Stimulated activated CD4-positive, alpha-beta T cell treated with anti-CD3 and anti-CD28 coated beads, Interleukin-1b, Interleukin-23, amount 100 ng/mL, for 24 hours (primary cell): ENCODE measurements at regions not wholly inside any gene's neighbourhood (a gene's known extent, or its start where the extent isn't known, plus 50 kb on each side); places are given as distances from the start of the nearest gene placed in this dataset.
"Not testable (repeated sequence)": the region's sequence is repeated elsewhere in the genome, so short reads cannot be mapped to it uniquely, and the experiment has no call there.

Experiments used
- DNase-seq, 4 experiments: peaks; one replicate each; pipeline ENCODE4 v3.0.0-alpha.2; 2020; ENCODE audit warnings: low read depth in 4 of 4, low spot score in 1 of 4

DNA sequence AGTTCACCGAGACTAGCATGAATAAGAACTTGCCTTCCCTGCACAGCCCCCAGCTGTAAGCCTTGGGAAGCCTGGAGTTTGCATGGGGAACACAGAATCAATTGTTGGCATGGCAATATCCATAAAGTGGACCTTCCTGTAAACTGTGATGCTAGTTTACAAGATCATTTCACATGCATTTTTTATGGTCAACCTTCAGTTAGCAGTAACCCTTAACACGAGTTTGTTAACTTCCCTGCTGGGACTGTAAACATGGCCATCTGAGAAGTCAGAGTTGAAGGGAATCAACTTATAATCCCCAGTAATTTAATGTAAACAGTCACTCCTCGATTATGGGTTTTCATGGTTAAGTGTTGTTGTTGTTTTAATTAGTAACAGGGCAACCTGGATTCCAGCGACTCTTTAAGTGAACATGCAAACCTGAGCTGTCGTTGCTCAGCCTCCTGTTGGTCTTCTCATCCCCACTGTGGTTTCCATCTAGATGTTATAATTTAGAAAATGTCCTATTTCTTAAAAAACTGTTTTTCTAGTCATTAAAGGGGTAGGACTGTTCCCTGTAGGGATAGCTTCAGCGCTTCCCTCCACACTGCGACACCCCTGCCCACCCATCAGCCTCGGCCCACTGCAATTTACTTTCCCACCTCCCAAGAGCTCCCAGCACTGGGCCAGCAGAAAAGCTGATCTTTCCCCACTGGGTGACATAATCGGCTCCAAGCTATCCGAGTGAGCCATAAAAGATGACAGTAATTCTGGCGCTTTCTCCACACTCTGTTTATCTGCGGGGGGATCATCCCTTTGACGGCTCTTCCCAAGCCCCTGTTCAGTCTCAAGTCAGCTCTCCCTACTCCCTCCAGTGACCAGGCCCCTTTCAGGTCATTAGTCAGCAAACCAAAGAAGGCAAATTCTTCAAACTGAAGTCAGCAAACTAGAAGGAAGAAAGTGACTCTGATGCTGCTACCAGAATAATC, 107.6 kb upstream of the IPO9 start:
- no peak for DNase-seq

DNA sequence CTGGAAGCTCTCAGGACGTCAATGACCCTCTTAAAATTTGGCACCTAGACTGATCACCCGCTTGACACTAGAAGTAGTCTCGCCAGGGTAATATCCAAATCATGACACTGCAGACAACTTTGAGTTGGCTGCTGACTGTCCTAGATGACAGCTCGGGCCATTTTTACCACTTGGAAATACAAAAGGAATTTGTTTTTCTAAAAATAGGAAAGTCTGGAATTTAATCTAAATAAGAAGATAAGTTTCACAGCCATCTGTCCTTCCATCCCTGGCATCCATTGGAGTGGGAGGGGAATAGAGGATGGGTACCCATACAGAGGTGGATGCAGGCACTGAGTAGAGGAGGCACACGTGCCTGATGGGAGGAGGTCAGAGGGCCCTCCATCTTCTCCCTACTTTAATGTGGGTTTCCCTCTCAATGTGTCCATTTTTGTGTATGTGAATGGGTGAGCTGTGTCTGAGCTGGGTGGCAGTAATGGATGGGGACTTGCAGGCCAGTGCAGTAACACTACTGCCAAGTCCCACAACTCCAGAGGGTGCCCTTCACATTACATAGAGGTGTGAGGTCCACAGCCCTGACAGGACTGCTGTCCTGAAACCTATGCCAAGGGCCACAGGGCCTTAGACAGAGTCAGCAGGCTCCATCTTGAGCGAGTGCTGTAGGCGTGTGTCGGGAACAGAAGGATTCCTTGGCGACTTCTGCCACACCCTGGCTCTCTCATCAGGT, 104.8 kb upstream of the IPO9 start:
- DNase-seq = no peak

DNA sequence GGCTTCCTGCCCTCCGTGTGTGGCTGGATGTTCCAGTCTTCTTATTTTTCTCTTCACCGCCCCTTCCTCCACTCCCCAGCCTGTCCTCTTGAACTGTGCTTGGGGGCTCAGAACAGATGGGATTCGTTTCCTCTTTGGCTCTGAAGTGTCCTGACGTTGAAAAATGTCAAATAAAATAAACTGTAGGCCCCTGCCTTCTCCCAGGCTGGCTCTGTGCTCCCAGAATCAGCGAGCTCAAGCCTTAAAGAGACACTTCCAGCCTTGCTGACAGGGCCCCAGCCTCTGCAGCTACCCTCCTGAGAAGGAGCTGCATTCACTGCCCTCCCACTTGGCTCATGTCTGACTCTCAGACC, 104.2 kb upstream of the IPO9 start:
- DNase-seq = no peak

DNA sequence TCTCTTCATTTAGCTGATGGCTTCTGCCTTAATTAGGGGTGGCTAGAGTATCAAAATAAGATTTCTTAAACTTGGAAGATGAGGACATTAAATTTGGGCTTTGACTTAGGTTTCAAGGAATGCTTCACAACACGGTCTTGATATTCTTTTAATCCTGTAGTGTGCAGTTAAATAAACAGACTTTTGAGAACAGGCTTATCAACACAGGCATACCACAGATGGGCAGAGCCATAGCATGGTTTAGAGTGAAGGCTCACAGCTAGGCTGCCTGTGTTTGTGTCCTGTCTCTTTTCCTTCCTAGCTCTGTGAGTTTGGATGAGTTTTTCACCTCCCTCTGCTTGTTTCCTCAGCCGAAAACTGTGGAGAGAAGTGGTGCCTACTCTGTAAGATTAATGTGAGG, 102.3 kb upstream of the IPO9 start:
- no peak for DNase-seq

DNA sequence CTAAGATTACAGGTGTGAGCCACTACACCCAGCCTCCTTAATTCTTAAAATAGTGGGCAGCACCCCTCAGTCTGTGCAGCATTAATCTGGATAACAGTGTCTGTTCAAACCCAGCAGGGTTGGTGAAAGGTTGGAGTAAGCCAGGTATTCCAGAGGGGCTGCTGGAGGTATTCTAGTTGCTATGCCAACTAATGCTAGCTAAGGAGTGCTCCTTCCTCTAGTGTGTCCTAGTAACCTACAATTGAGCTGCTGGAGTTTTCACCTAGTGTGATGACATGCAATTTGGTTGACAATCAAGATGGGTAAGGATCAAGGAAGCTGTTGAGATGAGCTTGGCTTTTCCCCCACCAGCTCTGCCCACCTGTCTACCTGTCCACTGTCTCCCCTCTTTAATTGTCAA, 100.2 kb upstream of the IPO9 start:
- DNase-seq = no peak

DNA sequence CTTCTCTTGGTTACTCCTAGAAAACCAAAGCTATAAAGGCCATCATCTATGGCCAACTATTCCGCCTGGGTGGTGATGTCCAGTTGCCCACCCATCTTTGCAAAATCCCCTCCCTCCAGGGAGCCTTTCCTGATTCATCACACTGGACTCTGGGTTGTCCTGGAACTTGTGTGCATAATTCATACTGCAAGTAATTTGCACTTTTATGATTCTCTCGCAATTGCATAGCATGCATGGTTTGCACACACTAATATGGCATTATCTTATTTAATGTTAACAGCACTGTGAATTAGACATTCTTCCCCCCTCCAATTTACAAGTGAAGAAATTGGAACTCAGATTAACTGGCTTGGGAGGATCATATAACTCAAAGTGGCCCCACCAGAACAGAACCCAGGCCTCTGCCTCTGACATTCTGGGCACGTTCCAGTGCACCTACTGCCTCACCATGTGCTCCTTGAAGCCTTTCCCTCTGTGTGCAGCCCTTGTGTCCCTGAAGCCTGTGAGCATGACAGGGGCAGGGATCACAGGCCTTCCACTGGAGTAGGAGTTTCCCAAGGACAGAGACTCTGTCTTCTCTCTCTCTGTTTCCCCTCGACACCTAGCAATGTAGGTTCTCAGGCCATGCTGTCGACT, 98.9 kb upstream of the IPO9 start:
- no peak for DNase-seq

DNA sequence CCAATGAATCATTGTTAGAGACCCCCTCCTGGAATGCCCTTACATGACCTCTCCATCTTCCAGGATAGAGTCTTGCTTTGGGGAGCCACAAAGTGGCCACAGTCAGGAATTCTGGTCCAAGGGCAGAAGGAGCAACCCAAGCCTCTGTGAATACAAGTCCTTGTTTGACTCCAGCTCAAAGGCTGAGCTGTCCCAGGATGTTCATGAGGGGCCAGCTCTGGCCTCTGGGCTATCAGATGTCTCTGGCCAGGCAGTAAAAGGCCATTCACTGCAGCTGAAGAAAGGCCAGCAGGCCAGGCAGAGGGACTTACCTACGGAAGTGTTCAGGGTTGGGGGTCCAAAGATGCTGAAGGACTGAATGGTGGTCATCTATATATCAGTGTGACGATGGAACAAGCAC, 98.3 kb upstream of the IPO9 start:
- DNase-seq = no peak

DNA sequence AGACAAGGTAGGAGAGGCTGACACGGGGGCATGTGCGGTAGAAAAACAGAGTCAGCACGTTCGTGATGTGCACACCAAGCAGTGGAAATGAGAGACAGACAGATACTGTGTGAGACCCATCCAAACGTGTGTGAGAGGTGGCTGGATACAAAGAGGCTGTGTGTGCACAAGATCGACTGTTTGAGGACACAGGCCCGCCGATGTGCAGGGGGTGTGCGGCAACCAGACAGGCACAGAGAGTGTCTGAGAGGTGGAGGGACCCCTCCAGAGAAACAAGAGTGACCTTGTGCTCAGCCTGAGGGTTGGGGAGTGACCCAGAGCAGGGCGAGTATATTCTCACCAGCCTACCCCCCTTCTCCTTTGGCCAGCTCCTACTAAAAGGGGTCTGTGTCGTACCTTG, 97.8 kb upstream of the IPO9 start:
- DNase-seq = no peak

DNA sequence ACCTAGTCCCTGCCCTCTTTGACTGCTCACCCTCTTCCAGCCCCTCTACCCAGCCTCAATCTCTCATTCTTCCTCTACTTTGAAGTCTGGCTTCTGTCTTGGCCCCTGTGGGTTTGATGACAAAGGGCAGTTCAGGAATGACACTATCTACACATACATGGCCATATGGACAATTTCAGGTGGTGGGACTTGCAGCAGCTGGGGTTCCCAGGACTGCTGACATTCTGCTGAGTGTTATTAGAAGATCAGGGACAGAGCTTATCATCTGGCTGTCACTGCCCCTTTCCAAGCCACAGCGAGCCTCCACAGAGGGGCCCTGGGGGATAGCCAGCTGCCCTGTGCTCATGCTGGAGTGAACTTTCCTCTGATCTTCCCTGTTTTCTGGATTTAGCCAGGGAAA, 97.4 kb upstream of the IPO9 start:
- no peak for DNase-seq

DNA sequence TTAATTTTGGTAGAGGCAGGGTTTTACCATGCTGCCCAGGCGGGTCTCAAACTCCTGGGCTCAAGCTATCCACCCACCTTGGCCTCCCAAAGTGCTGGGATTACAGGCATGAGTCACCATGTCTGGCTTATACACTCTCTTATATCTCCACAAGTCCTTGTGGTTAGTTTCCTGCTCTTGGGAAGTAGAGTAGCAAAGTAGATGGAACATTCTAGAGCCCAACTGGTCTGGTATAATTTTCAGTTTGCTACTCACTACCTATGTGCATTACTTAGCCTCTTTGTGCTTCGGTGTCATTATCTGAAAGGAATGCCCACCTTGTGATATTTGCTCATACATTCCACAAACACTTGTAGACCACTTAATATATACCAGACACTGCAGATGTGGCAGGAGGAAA, 96.6 kb upstream of the IPO9 start:
- DNase-seq = no peak

DNA sequence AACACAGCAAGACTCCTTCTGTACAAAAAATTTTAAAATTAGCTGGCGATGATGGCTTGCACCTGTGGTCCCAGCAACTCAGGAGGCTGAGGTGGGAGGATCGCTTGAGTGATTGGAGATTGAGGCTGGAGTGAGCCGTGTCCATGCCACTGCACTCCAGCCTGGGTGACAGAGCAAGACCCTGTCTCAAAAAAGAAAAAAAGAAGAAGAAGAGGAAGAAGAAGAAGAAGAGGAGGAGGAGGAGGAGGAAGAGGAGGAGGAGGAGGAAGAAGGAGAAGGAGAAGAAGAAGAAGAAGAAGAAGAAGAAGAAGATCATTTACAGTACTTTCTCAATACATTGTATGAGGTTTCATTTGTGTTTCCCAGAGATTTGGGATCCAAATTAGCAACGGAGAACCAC, 94.7 kb upstream of the IPO9 start:
- DNase-seq = not testable (repeated sequence)

DNA sequence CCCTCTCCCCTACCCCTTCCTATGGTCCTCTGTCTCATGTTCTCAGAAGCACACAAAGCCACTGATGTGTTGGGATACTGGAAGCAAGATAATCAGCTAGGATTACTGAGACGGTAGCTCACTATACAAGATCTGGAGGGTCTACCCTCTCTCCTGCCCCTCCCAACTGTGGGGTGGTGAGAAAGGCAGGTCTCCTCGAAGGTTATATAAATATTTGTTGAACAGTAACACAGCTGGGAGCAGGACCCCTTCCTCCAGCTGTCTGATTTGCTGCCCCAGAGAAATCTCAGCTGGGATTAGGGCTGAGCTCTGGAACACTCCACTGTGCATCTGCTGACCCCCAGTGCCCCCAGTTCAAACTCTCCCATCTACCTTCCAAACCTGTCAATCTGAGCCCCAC, 94.2 kb upstream of the IPO9 start:
- no peak for DNase-seq

DNA sequence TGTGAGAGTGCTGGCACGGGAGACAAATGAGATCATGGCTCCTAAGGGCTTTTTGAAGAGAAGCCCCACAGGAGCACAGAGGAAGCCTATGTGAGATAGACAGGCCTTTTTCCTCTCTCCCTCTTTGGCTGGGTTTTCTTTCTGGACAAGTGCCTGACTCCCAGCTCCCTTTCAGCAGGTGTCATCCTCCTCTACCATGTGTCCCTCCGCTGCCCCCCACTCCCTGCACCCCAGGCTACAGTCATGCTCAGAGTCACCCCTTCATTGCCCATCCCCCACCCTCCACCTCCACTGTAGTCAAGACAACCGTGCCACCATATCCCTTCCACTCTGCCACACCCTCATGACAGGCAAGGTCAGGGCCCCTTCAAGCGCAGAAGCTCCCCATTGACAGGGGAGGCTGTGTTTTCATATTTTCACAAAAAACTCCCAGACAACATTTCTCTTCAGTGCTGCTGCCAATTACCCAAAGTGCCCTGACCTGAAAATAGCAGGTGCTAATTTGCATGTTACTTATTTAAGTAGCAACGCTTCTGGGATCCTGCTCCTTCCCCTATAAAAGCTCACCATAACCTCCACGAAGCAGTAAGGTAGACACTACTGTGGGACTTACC, 92.1 kb upstream of the IPO9 start:
- no peak for DNase-seq

DNA sequence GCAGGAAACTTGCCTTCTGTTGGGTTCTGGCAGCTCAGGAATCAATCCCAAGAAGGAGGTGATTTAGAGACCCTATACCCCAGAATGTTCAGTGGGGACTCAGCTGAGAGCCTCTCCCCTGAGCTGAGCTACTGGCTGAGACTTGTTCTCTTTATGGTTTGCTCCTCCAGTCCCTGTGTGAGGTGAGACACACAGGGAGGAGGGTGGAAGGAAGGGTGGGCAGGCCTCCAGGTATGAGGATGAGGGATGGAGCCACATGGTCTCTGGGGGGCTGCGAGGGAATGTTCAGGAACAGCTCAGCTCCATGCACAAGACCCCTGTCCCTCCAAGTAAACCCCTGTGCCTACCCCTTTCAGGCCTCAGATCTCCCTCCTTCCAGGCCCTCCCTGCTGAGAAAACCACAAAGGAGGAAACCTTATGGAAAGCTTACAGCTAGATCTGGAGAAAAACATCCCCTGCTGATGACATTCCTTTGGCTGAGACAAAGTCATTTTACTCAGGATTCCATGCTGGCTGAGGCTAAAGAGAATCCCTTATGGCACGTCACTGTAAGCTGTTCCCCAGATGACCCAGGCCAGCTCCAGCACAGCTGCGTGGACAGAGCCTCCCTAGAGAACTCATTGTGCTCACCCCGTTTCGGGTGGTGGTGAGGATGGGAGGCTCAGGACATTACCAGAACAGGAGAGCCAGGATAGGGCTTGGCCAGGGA, 91.5 kb upstream of the IPO9 start:
- no peak for DNase-seq

DNA sequence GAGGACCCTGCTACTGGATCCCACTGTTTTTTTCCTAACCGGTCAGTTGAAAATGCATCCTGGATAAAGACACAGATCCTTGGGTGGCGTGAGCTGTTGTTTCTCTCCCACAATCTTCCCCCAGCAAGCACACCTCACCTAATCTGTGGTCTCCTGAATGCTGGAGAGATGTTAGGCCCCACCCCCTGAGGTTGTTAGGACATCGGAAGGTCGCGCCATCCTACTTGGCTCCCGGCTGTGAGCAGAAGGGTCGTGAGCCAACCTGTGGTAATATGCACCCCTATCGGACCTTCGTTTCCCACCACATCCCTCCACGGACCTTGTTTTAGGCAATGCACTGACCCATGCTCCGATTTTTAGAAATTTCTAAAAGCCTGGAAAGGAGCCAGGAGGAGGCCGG, 89.9 kb upstream of the IPO9 start:
- DNase-seq = no peak

DNA sequence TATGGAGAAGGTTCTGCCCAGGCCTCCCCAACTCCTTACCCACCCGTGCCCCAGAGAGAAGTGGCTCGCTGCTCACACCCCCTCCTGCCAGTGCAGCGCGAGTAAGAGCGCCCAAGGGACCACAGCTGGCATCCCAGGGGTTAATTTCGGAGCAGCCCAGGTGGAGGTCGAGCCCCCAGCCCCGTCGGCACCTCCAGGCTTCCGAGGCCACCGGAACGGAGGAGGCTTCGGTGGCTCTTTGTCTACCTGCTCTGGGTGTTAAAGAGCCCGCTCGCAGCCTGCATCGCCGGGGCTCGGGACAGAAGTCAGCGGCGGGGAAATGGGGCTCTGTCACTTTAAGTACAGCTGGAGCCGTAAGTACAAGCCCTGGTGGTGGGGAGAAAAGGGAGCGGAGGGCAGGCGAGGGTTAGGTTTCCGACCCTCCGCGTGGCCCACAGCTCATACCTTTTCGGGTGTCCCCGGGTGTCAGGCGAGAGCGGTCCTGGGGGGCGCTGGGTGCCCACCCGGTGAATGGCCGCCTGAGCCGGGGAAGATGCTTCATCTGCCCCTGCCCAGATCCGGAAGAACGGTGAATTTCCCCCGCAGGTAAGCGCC, 89.4 kb upstream of the IPO9 start:
- DNase-seq = peak; percentile 15 to 42 (median 34)

DNA sequence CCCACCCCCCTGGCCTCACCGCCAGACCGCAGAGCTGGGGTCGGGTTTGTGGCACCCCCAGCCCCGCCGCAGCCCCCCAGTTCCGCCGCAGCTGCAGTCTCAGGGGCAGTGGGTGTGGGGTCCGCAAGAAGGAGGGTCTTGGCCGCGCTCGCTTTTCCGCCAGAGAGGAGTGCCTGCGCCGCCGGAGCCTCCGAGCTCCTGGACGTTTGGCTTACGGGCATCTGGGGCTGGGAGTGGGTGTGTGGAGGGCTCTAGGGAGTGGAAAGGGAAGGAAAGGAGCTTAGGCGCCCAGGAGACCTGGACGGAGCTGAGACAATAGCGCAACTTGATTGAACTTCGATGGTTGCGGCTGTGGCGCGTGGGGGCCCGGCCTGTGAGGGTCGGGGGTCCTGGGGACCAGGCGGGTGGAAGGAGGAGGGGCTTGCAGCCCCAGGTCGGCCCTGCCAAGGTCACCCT, 88.8 kb upstream of the IPO9 start:
- DNase-seq = no peak

DNA sequence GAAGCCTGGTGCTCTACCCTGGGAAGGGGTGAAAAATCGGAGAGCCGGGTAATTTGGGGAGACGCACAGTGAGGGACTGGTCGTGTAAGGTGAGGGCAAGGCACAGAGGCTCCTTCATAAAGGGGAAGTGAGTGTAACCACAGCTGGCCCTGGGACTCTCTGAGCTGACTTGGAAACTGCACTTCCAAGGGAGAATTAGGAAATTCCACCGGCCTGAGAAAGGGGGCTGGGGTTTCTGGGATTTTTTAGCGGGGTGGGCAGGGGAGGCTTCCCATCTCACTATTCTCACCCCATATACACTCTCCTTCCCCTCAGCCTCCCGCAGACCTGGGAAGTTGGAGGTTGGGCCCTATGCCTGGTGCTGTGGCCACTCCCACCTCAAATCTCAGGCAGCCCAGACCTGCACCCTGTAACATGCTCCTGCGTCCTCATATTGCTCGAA, 88.3 kb upstream of the IPO9 start:
- no peak for DNase-seq

DNA sequence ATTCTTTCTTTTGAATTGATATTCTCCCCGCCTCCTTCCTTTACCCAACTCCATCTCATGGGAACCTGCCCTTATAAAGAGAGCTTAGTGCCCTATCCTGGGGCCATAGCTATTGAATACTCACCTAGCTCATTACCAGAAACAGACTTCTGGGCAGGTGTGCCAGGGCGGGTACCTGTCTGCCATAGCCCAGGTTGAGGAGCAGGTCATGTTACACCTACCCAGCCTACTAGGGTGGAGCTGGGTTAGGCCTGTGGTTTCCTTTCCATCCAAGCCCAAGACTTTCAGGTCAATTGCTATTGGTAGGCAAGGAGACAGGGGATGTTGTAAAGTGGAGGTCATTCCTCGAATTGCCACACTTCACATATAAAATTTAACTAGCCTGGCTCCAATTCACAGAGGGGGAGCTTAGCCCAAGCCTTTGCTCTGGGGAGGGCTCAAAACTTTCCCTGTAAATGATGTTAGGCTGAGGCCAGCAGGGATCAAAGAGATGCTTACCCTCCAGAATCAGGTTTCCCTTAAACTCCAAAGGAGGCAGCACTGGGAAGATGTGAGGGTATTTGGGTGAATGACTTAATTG, 87.1 kb upstream of the IPO9 start:
- no peak for DNase-seq

DNA sequence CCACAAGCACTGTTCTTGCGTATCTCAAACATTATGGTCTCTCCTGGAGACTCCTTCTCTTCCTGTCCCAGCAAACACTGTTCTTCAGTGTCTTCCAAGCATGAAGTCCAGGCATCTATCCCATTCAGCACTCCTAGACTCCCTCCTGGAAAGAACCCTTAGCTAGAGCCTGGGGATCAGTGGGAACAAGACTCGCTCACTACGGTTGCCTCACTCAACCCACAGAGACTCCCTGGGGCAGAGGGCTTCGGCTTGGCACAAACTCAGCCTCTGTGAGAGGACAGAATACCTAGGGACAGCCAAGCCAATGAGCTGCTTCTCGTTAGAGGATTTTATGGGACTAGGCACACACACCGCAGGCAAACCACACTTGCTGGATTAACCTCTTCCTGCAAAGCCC, 86.5 kb upstream of the IPO9 start:
- no peak for DNase-seq
